B cell (primary cell): ENCODE measurements at regions not wholly inside any gene's neighbourhood (a gene's known extent, or its start where the extent isn't known, plus 50 kb on each side); places are given as distances from the start of the nearest gene placed in this dataset.

Experiments used
- ATAC-seq: fragments of 200-7000 bp; cut with Tn5 transposase; one replicate; pipeline ENCODE4 v1.10.0; 2021; ENCODE audit warnings: low read depth, mild to moderate bottlenecking, moderate number of reproducible peaks, moderate library complexity
- CTCF ChIA-PET: fragments of 350-600 bp; sonication (Branson Sonifier 250); formaldehyde crosslinking; loops from one replicate; lab custom pipeline; 2021; ENCODE audit warnings: antibody characterized with exemption, inconsistent platforms; lab: Charles Lee
- POLR2A ChIA-PET: fragments of 350-600 bp; sonication (Branson Sonifier 250); formaldehyde crosslinking; loops from one replicate; lab custom pipeline; 2021; ENCODE audit warnings: antibody characterized with exemption; lab: Charles Lee
- DNase-seq: peaks from one replicate; pipeline ENCODE4 v3.0.0; 2013
- H2AFZ ChIP-seq: 2 replicates; pipeline ENCODE4 v1.6.1; 2012; ENCODE audit warnings: mild to moderate bottlenecking, low read depth, low read length; ENCODE audit not compliant: insufficient read depth, poor library complexity, severe bottlenecking
- H3K27ac ChIP-seq, 2 donors: 1 replicate in 1 of 2; 2 replicates in 1 of 2; pipeline ENCODE4 v1.5.1; 2012 to 2013; ENCODE audit warnings: low read length in 2 of 2, mild to moderate bottlenecking in 2 of 2, moderate library complexity in 1 of 2
- H3K27me3 ChIP-seq, 4 experiments: fragments of 200-600 bp in 1 of 4; sonication (generic) in 1 of 4; replicated peaks in 1 of 4; 1 replicate in 2 of 4; 2 replicates in 2 of 4; pipeline versions ENCODE4 v1.6.1 to v1.7.0; 2013 to 2016; ENCODE audit warnings: low read length in 3 of 4, mild to moderate bottlenecking in 2 of 4, mixed read lengths in 1 of 4, moderate library complexity in 1 of 4; ENCODE audit not compliant: insufficient read depth in 4 of 4, control insufficient read depth in 3 of 4; ENCODE audit errors: control extremely low read depth in 1 of 4
- H3K36me3 ChIP-seq, 2 experiments: replicated peaks in 1 of 2; 1 replicate in 1 of 2; 2 replicates in 1 of 2; pipeline versions ENCODE4 v1.6.1 to v1.7.1; 2013; ENCODE audit warnings: low read length in 1 of 2; ENCODE audit not compliant: insufficient read depth in 2 of 2, control insufficient read depth in 1 of 2; ENCODE audit errors: control extremely low read depth in 1 of 2, extremely low read depth in 1 of 2
- H3K4me1 ChIP-seq, 2 donors: fragments of 200-600 bp in 1 of 2; sonication (generic) in 1 of 2; 1 replicate in 1 of 2; 2 replicates in 1 of 2; pipeline versions ENCODE4 v1.5.1 to v1.6.1; 2013 to 2017; ENCODE audit warnings: low read length in 2 of 2; ENCODE audit not compliant: control insufficient read depth in 2 of 2, insufficient read depth in 2 of 2
- H3K4me2 ChIP-seq: replicated peaks from 2 replicates; pipeline ENCODE3; 2012; ENCODE audit warnings: mild to moderate bottlenecking, low read depth, low read length; ENCODE audit not compliant: poor library complexity, severe bottlenecking
- H3K4me3 ChIP-seq, 5 experiments: fragments of 200-600 bp in 1 of 5; sonication (generic) in 1 of 5; 1 replicate in 3 of 5; 2 replicates in 2 of 5; pipeline versions ENCODE4 v1.5.1 to v1.7.0; 2011 to 2016; ENCODE audit warnings: low read length in 4 of 5, mild to moderate bottlenecking in 4 of 5, low read depth in 2 of 5, control low read depth in 1 of 5, moderate library complexity in 1 of 5; ENCODE audit not compliant: insufficient read depth in 1 of 5; ENCODE audit errors: control extremely low read depth in 1 of 5, extremely low read depth in 1 of 5
- H3K79me2 ChIP-seq: fragments of 200-600 bp; sonication (generic); one replicate; pipeline ENCODE4 v1.6.0; 2016; ENCODE audit warnings: low read length; ENCODE audit not compliant: control insufficient read depth, insufficient read depth
- H3K9ac ChIP-seq: fragments of 200-600 bp; sonication (generic); 2 replicates; pipeline ENCODE4 v1.6.1; 2017; ENCODE audit warnings: mild to moderate bottlenecking, low read length, moderate library complexity
- H3K9me3 ChIP-seq, 3 donors: one replicate each; pipeline versions ENCODE4 v1.6.1 to v1.7.1; 2013; ENCODE audit warnings: low read length in 2 of 3; ENCODE audit not compliant: control insufficient read depth in 2 of 3, insufficient read depth in 1 of 3; ENCODE audit errors: control extremely low read depth in 1 of 3
- H4K20me1 ChIP-seq: 2 replicates; pipeline ENCODE4 v1.6.0; 2012; ENCODE audit warnings: mild to moderate bottlenecking, low read length; ENCODE audit not compliant: insufficient read depth, control insufficient read depth, poor library complexity, severe bottlenecking
- H3K27ac Mint-ChIP-seq: one replicate; pipeline ENCODE4 v1.8.0; 2021; ENCODE audit warnings: mixed read lengths
- H3K27me3 Mint-ChIP-seq: one replicate; pipeline ENCODE4 v1.8.0; 2021; ENCODE audit warnings: mixed read lengths
- H3K4me1 Mint-ChIP-seq: one replicate; pipeline ENCODE4 v1.8.0; 2021; ENCODE audit warnings: mixed read lengths
- H3K4me3 Mint-ChIP-seq: one replicate; pipeline ENCODE4 v1.8.0; 2021; ENCODE audit warnings: mixed read lengths
- H3K9me3 Mint-ChIP-seq: one replicate; pipeline ENCODE4 v1.8.0; 2022; ENCODE audit warnings: mixed read lengths; ENCODE audit not compliant: insufficient read depth
- CTCF ChIP-seq: fragments of 200-600 bp; IDR thresholded peaks from one replicate; pipeline ENCODE4 v1.8.0; 2022; ENCODE audit warnings: antibody characterized with exemption, mild to moderate bottlenecking
- EZH2 ChIP-seq: IDR thresholded peaks from 2 replicates; pipeline ENCODE4 v1.6.1; 2012; ENCODE audit warnings: borderline replicate concordance, low read depth, mild to moderate bottlenecking, moderate library complexity, low read length; ENCODE audit not compliant: insufficient read depth, poor library complexity, severe bottlenecking
- WGBS: methylation state at CpG from one replicate; pipeline ENCODE4 v1.1.5; 2013; ENCODE audit warnings: missing lambda C conversion rate; ENCODE audit not compliant: insufficient coverage; 5-methylcytosine and 5-hydroxymethylcytosine counted together
- intact Hi-C: fragments of 100-400 bp; cut with micrococcal nuclease; formaldehyde crosslinking; loops from one replicate; pipeline ENCODE4 v1.10.0; 2022

GRCh38 chr6:91632308-91632707, 1045.4 kb upstream of the MAP3K7 start:
- no peaks in the 10 kb centered on the region for H3K36me3 ChIP-seq
- no peaks in the 10 kb centered on the region for H3K4me1 Mint-ChIP-seq
- H3K79me2 ChIP-seq = no peaks in the 10 kb centered on the region
- TF ChIP-seq EZH2 = no peak
- no peak for TF ChIP-seq CTCF
- no peaks in the 10 kb centered on the region for H3K9me3 Mint-ChIP-seq
- no peak overlapping the region for H3K9ac ChIP-seq
- H3K27ac Mint-ChIP-seq = no peak overlapping the region
- H3K9me3 ChIP-seq = no peaks in the 10 kb centered on the region
- H2AFZ ChIP-seq = no peak overlapping the region
- ChIA-PET CTCF (no interaction called here), POLR2A (no interaction called here)
- no peak overlapping the region for H3K27ac ChIP-seq
- no peaks in the 10 kb centered on the region for H3K27me3 Mint-ChIP-seq
- H4K20me1 ChIP-seq = no peaks in the 10 kb centered on the region
- WGBS = no CpG with 5 or more reads among the region's 3 CpGs
- intact Hi-C loops = no loop called here
- no peaks in the 10 kb centered on the region for H3K4me1 ChIP-seq
- H3K4me3 Mint-ChIP-seq = no peak overlapping the region
- ATAC-seq (no peak), DNase-seq (no peak)
- H3K27me3 ChIP-seq = no peaks in the 10 kb centered on the region
- no peak overlapping the region for H3K4me3 ChIP-seq
- H3K4me2 ChIP-seq = no peak overlapping the region

- H3K27ac ChIP-seq = no peak overlapping the region
- CTCF ChIA-PET = no interaction called here
- POLR2A ChIA-PET = no interaction called here
- no peak overlapping the region for H3K4me2 ChIP-seq
- ATAC-seq (no peak), DNase-seq (no peak)
- no peaks in the 10 kb centered on the region for H3K27me3 ChIP-seq
- TF ChIP-seq CTCF = no peak
- TF ChIP-seq EZH2 = no peak
- 90% methylated on average over 2 of the region's 3 CpGs for WGBS
- H2AFZ ChIP-seq = no peak overlapping the region
- H3K36me3 ChIP-seq = no peaks in the 10 kb centered on the region
- Mint-ChIP-seq H3K4me1 (no peaks in the 10 kb centered on the region), H3K27ac (no peak overlapping the region), H3K27me3 (no peaks in the 10 kb centered on the region), H3K4me3 (no peak overlapping the region), H3K9me3 (no peaks in the 10 kb centered on the region)
- intact Hi-C loops = no loop called here
- no peak overlapping the region for H3K9ac ChIP-seq
- H3K4me3 ChIP-seq = no peak overlapping the region
- no peaks in the 10 kb centered on the region for H3K4me1 ChIP-seq
- H3K9me3 ChIP-seq = no peaks in the 10 kb centered on the region
- H3K79me2 ChIP-seq = no peaks in the 10 kb centered on the region
- no peaks in the 10 kb centered on the region for H4K20me1 ChIP-seq
These were observed 1044.4 kb upstream of the MAP3K7 start for GRCh38 chr6:91631227-91631626.
